KMS-11 (cell line): ENCODE measurements at regions not wholly inside any gene's neighbourhood (a gene's known extent, or its start where the extent isn't known, plus 50 kb on each side); places are given as distances from the start of the nearest gene placed in this dataset.
A peak's percentile ranks its signal among the peaks of the same experiment; 100 is the strongest.

ENCODE experiments used
- H2AFZ ChIP-seq: fragments of 200-600 bp; sonication (generic); 2 replicates; pipeline ENCODE4 v1.6.1; 2016; ENCODE audit warnings: antibody characterized with exemption, mixed run types, low read depth
- H3K27ac ChIP-seq: fragments of 200-600 bp; sonication (generic); 2 replicates; pipeline ENCODE4 v1.6.1; 2016; ENCODE audit warnings: mild to moderate bottlenecking, mixed run types
- H3K27me3 ChIP-seq: fragments of 200-600 bp; sonication (generic); 2 replicates; pipeline ENCODE4 v1.6.1; 2017; ENCODE audit warnings: mild to moderate bottlenecking, low read depth, mixed run types, moderate library complexity; ENCODE audit not compliant: insufficient read depth
- H3K36me3 ChIP-seq: fragments of 200-600 bp; sonication (generic); 2 replicates; pipeline ENCODE4 v1.6.1; 2017; ENCODE audit warnings: mild to moderate bottlenecking, mixed run types; ENCODE audit not compliant: insufficient read depth
- H3K4me1 ChIP-seq: fragments of 200-600 bp; sonication (generic); 2 replicates; pipeline ENCODE4 v1.6.1; 2016; ENCODE audit warnings: mild to moderate bottlenecking, low read depth, mixed run types; ENCODE audit not compliant: poor library complexity, severe bottlenecking
- H3K4me2 ChIP-seq: fragments of 200-600 bp; sonication (generic); 2 replicates; pipeline ENCODE4 v1.7.0; 2016; ENCODE audit warnings: mild to moderate bottlenecking, mixed run types
- H3K4me3 ChIP-seq: fragments of 200-600 bp; sonication (generic); IDR thresholded peaks from 2 replicates; pipeline ENCODE4 v1.6.1; 2017; ENCODE audit warnings: low read depth, low read length, mixed read lengths; ENCODE audit not compliant: insufficient read depth
- H3K79me2 ChIP-seq: fragments of 200-600 bp; sonication (generic); 2 replicates; pipeline ENCODE4 v1.6.1; 2016; ENCODE audit warnings: low read depth, mixed run types; ENCODE audit not compliant: insufficient read depth
- H3K9ac ChIP-seq: fragments of 200-600 bp; sonication (generic); 2 replicates; pipeline ENCODE4 v1.6.1; 2016; ENCODE audit warnings: mild to moderate bottlenecking, mixed run types
- H4K20me1 ChIP-seq: fragments of 200-600 bp; sonication (generic); 2 replicates; pipeline ENCODE4 v1.6.1; 2016; ENCODE audit warnings: mild to moderate bottlenecking, mixed run types; ENCODE audit not compliant: insufficient read depth
- TF ChIP-seq, protein P1 (sequence below): fragments of 200-600 bp; sonication (generic); conservative IDR thresholded peaks from 2 replicates; pipeline ENCODE4 v1.6.1; 2017; ENCODE audit warnings: low read depth, mild to moderate bottlenecking, antibody characterized with exemption, low read length, moderate library complexity, mixed read lengths

DNA sequence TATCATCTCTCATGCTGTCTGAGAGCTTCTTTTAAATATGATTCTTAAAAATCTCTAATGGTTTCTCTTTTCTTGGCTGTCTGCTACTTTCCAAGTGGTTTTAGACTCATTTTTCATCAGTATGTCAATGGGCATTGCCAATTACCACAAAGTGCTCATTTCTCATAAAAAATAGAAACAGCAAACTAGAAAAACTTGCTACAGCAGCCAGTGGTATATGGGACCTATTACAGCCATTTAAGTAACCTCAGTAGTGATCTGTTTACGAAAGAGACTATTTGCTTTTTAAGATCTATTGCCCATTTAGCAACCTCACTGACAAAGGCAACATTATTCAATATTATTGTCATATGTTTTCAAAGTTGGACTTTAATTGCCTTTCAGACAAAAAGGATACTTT, 207.1 kb upstream of the RHOBTB1 start:
- no peaks in the 10 kb centered on the region for H3K27me3 ChIP-seq
- no peaks in the 10 kb centered on the region for H4K20me1 ChIP-seq
- no peaks in the 10 kb centered on the region for H3K4me1 ChIP-seq
- no peak overlapping the region for H3K4me3 ChIP-seq
- H3K4me2 ChIP-seq = no peak overlapping the region
- no peaks in the 10 kb centered on the region for H3K36me3 ChIP-seq
- TF ChIP-seq, protein P1, sequence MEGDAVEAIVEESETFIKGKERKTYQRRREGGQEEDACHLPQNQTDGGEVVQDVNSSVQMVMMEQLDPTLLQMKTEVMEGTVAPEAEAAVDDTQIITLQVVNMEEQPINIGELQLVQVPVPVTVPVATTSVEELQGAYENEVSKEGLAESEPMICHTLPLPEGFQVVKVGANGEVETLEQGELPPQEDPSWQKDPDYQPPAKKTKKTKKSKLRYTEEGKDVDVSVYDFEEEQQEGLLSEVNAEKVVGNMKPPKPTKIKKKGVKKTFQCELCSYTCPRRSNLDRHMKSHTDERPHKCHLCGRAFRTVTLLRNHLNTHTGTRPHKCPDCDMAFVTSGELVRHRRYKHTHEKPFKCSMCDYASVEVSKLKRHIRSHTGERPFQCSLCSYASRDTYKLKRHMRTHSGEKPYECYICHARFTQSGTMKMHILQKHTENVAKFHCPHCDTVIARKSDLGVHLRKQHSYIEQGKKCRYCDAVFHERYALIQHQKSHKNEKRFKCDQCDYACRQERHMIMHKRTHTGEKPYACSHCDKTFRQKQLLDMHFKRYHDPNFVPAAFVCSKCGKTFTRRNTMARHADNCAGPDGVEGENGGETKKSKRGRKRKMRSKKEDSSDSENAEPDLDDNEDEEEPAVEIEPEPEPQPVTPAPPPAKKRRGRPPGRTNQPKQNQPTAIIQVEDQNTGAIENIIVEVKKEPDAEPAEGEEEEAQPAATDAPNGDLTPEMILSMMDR = no peak
- H3K9ac ChIP-seq = no peak overlapping the region
- no peak overlapping the region for H2AFZ ChIP-seq
- no peak overlapping the region for H3K27ac ChIP-seq
- H3K79me2 ChIP-seq = no peaks in the 10 kb centered on the region

DNA sequence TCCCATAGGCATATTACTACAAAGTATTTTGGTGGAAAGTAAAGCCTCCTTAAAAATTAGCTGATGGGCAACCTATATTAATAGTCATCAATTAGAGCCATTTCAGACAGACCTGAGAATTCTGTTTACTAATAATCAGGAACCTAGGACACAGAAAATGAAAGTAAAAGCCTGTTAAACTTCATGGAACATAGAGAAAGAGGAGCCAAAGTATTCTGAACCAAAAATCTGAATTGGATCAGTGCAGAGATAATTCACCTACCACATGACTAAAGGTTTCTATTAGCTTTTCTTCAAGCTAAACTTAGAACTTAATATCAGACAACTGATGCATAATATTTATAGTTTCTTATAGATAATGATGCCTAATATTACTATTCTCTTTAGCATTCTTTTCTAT, 204.5 kb upstream of the RHOBTB1 start:
- Histone ChIP-seq H3K27ac (no peak overlapping the region), H3K4me2 (no peak overlapping the region), H3K79me2 (no peaks in the 10 kb centered on the region), H2AFZ (no peak overlapping the region), H3K27me3 (no peaks in the 10 kb centered on the region), H3K4me1 (no peaks in the 10 kb centered on the region), H4K20me1 (no peaks in the 10 kb centered on the region), H3K36me3 (no peaks in the 10 kb centered on the region), H3K9ac (no peak overlapping the region), H3K4me3 (no peak overlapping the region)
- TF ChIP-seq, protein P1 = no peak

DNA sequence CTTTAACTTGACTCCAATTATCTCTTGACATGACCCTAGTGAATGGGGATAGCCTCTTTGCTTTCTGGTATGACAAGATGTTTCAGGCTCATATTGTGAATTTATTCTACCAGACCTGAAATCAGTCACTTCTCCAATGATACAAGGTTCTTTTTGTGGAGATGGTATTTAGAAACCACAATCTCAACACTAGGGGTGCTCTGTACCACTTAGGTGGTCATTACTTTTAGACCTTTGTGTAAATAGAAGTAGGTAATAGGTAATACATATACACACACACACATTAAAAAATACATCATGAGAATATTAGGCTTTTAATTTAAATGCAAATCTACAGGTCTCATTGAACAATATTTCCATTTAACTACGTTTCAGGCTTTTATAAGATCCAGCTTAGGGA, 199.0 kb upstream of the RHOBTB1 start:
- H3K79me2 ChIP-seq = no peaks in the 10 kb centered on the region
- H3K4me1 ChIP-seq = no peaks in the 10 kb centered on the region
- TF ChIP-seq, protein P1 = no peak
- H3K27me3 ChIP-seq = no peaks in the 10 kb centered on the region
- H3K4me2 ChIP-seq = no peak overlapping the region
- H3K9ac ChIP-seq = no peak overlapping the region
- no peaks in the 10 kb centered on the region for H4K20me1 ChIP-seq
- H3K36me3 ChIP-seq = no peaks in the 10 kb centered on the region
- no peak overlapping the region for H3K27ac ChIP-seq
- no peak overlapping the region for H3K4me3 ChIP-seq
- H2AFZ ChIP-seq = no peak overlapping the region

DNA sequence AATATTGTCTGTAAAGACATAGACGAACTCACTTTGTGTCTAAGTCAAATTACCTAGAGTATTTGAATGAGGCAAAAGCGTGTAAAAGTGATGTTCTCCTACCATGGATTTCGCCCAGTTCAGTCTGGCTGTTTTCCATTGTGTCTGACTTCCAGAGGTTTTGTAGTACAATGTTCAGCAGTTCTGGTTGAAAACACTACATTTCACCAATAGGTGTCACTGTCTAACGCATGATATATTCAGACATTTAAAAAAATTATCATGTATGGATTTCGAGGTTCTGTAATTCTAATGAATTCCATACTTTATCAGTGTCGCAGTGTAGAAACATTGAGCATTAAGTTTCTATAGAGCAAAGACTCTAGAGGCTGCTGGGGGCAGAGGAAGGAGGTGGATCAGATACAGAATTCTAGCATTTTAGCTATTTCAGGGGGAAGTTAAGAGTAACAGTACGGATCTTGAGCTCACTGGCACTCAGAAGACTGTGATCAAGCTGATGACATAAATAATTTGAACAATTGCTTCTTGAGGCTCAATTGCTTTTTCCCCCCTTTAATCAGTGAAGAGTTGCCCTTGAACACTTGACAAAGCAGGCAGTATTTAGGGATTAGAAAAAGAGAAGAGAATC, 196.9 kb upstream of the RHOBTB1 start:
- H3K4me1 ChIP-seq = no peaks in the 10 kb centered on the region
- no peak overlapping the region for H3K4me2 ChIP-seq
- no peaks in the 10 kb centered on the region for H3K27me3 ChIP-seq
- H3K36me3 ChIP-seq = no peaks in the 10 kb centered on the region
- H3K79me2 ChIP-seq = no peaks in the 10 kb centered on the region
- TF ChIP-seq, protein P1 = peak; percentile 86
- no peaks in the 10 kb centered on the region for H4K20me1 ChIP-seq
- no peak overlapping the region for H3K9ac ChIP-seq
- no peak overlapping the region for H3K4me3 ChIP-seq
- no peak overlapping the region for H3K27ac ChIP-seq
- H2AFZ ChIP-seq = no peak overlapping the region; the same call in 1 of the 2 replicates
